ENCODE measurements at regions not wholly inside any gene's neighbourhood (a gene's known extent, or its start where the extent isn't known, plus 50 kb on each side); places are given as distances from the start of the nearest gene placed in this dataset.
"Not testable (repeated sequence)": the region's sequence is repeated elsewhere in the genome, so short reads cannot be mapped to it uniquely, and the experiment has no call there.

DNA sequence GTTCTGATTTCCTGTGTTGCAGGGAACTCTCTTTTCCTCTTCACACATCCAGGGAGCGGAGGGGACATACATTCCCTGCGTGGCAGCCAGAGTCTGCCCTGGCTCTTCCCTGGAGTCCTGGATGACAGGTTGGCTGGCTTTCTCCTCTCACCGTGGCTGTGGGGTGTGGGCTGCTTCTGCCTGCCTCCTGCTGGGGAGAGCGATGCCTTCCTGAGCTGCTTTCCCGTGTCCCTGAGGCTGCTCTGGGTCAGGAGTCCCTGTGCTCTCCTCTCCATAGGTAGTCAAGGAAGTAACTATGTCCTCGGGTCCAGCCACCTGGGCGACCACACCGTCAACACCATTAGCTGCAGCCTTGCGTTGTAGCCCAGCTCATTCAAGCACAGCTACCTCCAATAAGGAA lies 451.7 kb downstream of the QKI start:
- DNase-seq (ENCODE audit: low read depth), result no peak
- no peak overlapping the region for H3K4me3 ChIP-seq (ENCODE audit: low read depth, low read length)
- TF ChIP-seq, protein P1, sequence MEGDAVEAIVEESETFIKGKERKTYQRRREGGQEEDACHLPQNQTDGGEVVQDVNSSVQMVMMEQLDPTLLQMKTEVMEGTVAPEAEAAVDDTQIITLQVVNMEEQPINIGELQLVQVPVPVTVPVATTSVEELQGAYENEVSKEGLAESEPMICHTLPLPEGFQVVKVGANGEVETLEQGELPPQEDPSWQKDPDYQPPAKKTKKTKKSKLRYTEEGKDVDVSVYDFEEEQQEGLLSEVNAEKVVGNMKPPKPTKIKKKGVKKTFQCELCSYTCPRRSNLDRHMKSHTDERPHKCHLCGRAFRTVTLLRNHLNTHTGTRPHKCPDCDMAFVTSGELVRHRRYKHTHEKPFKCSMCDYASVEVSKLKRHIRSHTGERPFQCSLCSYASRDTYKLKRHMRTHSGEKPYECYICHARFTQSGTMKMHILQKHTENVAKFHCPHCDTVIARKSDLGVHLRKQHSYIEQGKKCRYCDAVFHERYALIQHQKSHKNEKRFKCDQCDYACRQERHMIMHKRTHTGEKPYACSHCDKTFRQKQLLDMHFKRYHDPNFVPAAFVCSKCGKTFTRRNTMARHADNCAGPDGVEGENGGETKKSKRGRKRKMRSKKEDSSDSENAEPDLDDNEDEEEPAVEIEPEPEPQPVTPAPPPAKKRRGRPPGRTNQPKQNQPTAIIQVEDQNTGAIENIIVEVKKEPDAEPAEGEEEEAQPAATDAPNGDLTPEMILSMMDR (IDR thresholded peaks at IDR 0.05; ENCODE audit: low read depth, low read length, missing control alignments), result no peak

DNA sequence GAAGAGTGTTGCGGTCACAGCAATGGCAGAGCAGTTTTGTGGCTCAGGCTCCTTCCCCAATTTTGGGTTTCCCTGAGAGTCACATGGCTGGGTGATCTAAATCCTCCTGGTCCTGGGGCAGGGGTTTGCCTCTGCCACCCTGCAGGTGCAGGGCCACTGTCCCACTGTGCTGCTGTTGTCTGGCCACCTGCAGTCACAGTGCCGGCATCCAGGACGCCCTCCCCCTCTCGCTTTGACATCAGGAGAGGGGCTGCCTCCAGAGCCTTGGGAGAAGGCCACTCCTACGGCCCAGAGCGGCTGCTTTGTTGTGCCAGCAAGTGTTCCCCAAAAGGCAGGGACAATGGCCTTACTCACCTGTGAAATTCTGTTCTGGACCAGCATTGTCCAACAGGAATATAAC lies 449.0 kb downstream of the QKI start:
- TF ChIP-seq, protein P1 (IDR thresholded peaks at IDR 0.05; ENCODE audit: low read depth, low read length, missing control alignments), result no peak
- no peak overlapping the region for H3K4me3 ChIP-seq (ENCODE audit: low read depth, low read length)
- DNase-seq (ENCODE audit: low read depth), result no peak

DNA sequence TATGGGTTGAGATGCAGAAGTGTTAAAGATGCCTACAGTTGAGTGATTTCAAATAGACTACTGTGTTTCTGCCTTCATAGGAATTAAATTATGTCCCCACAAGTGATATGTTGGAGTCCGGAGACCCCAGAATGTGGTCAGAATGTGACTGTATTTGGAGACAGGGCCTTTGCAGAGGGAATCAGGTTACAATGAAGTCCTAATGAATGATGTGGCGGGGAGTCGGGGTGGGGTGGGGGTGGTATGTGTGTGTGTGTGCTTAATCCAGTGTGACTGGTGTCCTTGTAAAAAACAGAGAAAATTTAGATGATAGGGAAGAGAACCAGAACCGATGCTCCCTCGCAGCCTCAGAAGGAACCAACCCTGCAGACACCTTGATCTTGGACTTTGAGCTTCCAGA lies 448.2 kb downstream of the QKI start:
- TF ChIP-seq, protein P1 (IDR thresholded peaks at IDR 0.05; ENCODE audit: low read depth, low read length, missing control alignments), result no peak
- no peak overlapping the region for H3K4me3 ChIP-seq (ENCODE audit: low read depth, low read length)
- DNase-seq (ENCODE audit: low read depth), result no peak

DNA sequence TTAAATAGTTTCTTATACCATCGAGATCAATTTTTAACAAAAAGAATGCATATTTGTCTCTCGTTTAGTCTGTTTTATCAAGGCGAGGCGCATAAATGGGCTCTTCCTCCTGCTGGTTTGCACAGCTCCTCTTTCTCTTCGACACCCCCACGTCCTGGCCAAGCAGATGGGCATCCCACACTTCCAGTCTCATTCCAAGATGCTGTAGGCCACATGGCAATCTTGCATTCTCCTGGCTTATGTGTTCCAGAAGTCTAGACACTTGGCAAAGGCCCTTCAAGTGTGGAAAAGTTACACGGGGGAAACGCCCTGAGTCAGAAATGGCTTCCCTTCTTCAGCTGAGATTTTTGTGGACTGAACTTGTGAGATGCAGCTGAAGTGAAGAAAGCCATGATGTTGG lies 447.1 kb downstream of the QKI start:
- no peak overlapping the region for H3K4me3 ChIP-seq (ENCODE audit: low read depth, low read length)
- no peak for DNase-seq (ENCODE audit: low read depth)
- TF ChIP-seq, protein P1 (IDR thresholded peaks at IDR 0.05; ENCODE audit: low read depth, low read length, missing control alignments), result no peak

DNA sequence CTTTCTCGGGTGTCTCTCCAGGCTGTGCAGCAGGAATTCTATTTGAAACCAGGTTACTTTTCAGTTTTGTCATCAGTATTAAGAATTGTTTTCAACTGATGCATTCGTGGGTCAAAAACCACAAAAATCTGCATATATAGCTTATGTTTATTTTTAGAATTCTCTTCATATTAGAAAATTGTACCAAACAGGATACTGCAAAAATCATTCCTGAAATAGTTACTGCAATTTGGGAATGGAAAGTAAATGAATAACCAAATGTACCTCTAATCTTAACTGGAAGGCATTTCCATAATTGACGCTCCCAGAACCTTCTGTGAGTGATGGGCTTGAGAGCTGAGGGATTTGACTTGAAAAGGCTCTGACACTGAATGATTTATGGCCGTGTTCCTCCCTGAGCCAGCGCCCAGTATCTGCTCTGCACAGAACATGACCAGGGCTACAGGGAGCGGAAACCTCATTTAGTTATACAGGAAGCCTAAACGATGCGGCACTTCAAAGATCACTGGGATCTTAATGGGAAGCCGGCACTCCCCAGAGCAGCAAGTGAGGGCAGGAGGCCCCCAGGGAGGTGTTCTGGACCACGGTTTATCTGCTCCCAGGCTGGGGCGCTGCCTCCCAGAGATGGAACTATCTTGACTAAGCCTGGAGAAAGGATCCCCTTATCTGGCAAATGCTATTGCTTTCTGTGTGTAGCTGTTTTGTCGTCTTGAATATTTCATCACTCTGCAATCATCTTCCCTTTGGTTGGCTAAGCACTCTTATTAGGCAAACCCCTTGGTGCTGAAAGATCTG lies 446.0 kb downstream of the QKI start:
- DNase-seq (ENCODE audit: low read depth), result no peak
- H3K4me3 ChIP-seq (ENCODE audit: low read depth, low read length), result no peak overlapping the region
- TF ChIP-seq, protein P1 (IDR thresholded peaks at IDR 0.05; ENCODE audit: low read depth, low read length, missing control alignments), result no peak

DNA sequence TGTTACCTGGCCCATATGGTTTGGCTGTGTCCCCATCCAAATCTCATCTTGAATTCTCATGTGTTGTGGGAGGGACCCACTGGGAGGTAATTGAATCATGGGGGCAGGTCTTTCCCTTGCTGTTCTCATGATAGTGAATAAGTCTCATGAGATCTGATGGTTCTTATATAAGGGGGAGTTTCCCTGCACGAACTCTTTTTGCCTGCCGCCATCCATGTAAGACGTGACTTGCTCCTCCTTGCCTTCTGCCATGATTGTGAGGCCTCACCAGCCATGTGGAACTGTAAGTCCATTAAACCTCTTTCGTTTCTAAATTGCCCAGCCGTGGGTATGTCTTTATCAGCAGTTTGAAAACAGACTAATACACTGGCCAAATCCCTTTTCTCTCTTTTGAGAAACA lies 444.4 kb downstream of the QKI start:
- not testable (repeated sequence) for DNase-seq (ENCODE audit: low read depth)

DNA sequence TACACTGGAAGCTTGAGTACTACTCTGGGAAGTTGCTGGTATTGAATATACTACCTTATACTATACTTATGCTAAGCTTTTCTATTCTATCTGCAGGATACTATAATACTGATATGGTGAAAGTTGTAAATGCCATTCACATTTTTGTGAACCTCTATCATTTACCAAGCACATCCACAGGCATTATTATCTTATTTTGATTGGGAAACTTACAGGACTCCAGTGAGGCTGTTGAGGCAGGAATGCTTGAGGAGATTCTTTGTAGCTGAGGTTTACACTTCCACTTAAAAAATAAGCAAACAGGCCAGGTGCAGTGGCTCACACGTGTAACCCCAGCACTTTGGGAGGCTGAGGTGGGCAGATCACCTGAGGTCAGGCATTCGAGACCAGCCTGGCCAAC lies 442.9 kb downstream of the QKI start:
- no peak for DNase-seq (ENCODE audit: low read depth)
- no peak overlapping the region for H3K4me3 ChIP-seq (ENCODE audit: low read depth, low read length)
- TF ChIP-seq, protein P1 (IDR thresholded peaks at IDR 0.05; ENCODE audit: low read depth, low read length, missing control alignments), result no peak

More for the DNA sequence above, 444.4 kb downstream of the QKI start:
- not testable (repeated sequence) for H3K4me3 ChIP-seq (ENCODE audit: low read depth, low read length)

Measured in GM12864 (cell line).